A549 (cell line): ENCODE measurements at regions not wholly inside any gene's neighbourhood (a gene's known extent, or its start where the extent isn't known, plus 50 kb on each side); places are given as distances from the start of the nearest gene placed in this dataset.

ENCODE experiments used
- ATAC-seq, 2 experiments: fragments of 200-7000 bp in 1 of 2; fragments of >200 bp in 1 of 2; cut with Nextera tagmentation in 1 of 2; cut with Tn5 transposase in 1 of 2; 3 replicates each; pipeline versions ENCODE4 v1.8.0 to v1.9.1; 2018 to 2020; ENCODE audit warnings: mild to moderate bottlenecking in 1 of 2, moderate library complexity in 1 of 2
- CTCF ChIA-PET: fragments of 300-600 bp; sonication (Branson Sonifier 250); formaldehyde crosslinking; extraction: SDS; loops from one replicate; lab custom pipeline; 2021; ENCODE audit warnings: antibody characterized with exemption, inconsistent platforms; lab: Yijun Ruan, JAX
- POLR2A ChIA-PET: fragments of 350-600 bp; formaldehyde crosslinking; extraction: SDS; loops from one replicate; lab custom pipeline; 2021; ENCODE audit warnings: antibody characterized with exemption, inconsistent platforms; lab: Yijun Ruan, JAX
- DNase-seq, 2 experiments: peaks; one replicate each; pipeline versions ENCODE4 v3.0.0 to v3.0.0-alpha.2; 2011 to 2016; ENCODE audit warnings: low read depth in 1 of 2, low spot score in 1 of 2
- FAIRE-seq: peaks from 2 replicates; lab custom pipeline; 2011; peaks lifted over from hg19 to GRCh38; lab: Jason Lieb, UNC
- H3K27ac ChIP-seq, 2 experiments: fragments of >200 bp; sonication (Bioruptor Twin); formaldehyde crosslinking; 3 replicates each; pipeline ENCODE4 v1.5.1; 2016 to 2017
- H3K4me1 ChIP-seq: fragments of >200 bp; sonication (Bioruptor Twin); formaldehyde crosslinking; 3 replicates; pipeline ENCODE4 v1.6.1; 2016
- H3K4me2 ChIP-seq: fragments of >200 bp; sonication (Bioruptor Twin); formaldehyde crosslinking; 3 replicates; pipeline ENCODE4 v1.6.1; 2016
- H3K4me3 ChIP-seq: fragments of >200 bp; sonication (Bioruptor Twin); formaldehyde crosslinking; 3 replicates; pipeline ENCODE4 v1.5.1; 2016
- H3K9me3 ChIP-seq: fragments of >200 bp; sonication (Bioruptor Twin); formaldehyde crosslinking; 3 replicates; pipeline ENCODE4 v1.6.1; 2016
- BCL3 ChIP-seq: fragments of >200 bp; sonication (Bioruptor Twin); formaldehyde crosslinking; IDR thresholded peaks from 3 replicates; pipeline ENCODE4 v1.6.1; 2016
- BHLHE40 ChIP-seq: IDR thresholded peaks from 2 replicates; pipeline ENCODE4 v1.6.1; 2012; ENCODE audit warnings: low read depth, low read length, inconsistent platforms
- CBX2 ChIP-seq: fragments of 200-600 bp; sonication (generic); IDR thresholded peaks from 2 replicates; pipeline ENCODE4 v1.6.1; 2016; ENCODE audit warnings: low read depth, mild to moderate bottlenecking, borderline replicate concordance
- EHF ChIP-seq: fragments of 250-450 bp; sonication (Bioruptor Pico); IDR thresholded peaks from 2 replicates; pipeline ENCODE4 v1.5.0; 2020; ENCODE audit warnings: mild to moderate bottlenecking
- EHMT2 ChIP-seq: fragments of 200-600 bp; sonication (generic); IDR thresholded peaks from 2 replicates; pipeline ENCODE4 v1.6.1; 2016; ENCODE audit warnings: antibody characterized with exemption, low read depth, mild to moderate bottlenecking, moderate library complexity
- EP300 ChIP-seq, 2 experiments: fragments of >200 bp; sonication (Bioruptor Twin); formaldehyde crosslinking; IDR thresholded peaks; 2 replicates in 1 of 2; 3 replicates in 1 of 2; pipeline ENCODE4 v1.6.1; 2016 to 2017
- ESRRA ChIP-seq: fragments of 150-350 bp; IDR thresholded peaks from 2 replicates; pipeline ENCODE4 v1.6.1; 2014; ENCODE audit warnings: mild to moderate bottlenecking, low read length, borderline replicate concordance
- FOSB ChIP-seq: fragments of 250-450 bp; sonication (Bioruptor Pico); IDR thresholded peaks from 2 replicates; pipeline ENCODE4 v1.5.0; 2020; ENCODE audit warnings: mild to moderate bottlenecking, moderate library complexity
- GATA3 ChIP-seq: IDR thresholded peaks from 2 replicates; pipeline ENCODE4 v1.6.1; 2012; ENCODE audit warnings: borderline replicate concordance
- HDAC2 ChIP-seq: fragments of 200-600 bp; sonication (generic); IDR thresholded peaks from 2 replicates; pipeline ENCODE4 v1.6.1; 2016
- HMGXB4 ChIP-seq: fragments of 250-450 bp; sonication (Bioruptor Pico); IDR thresholded peaks from 2 replicates; pipeline ENCODE4 v1.5.0; 2021; ENCODE audit warnings: mild to moderate bottlenecking, moderate library complexity, borderline replicate concordance
- HOXB13 ChIP-seq: fragments of 250-450 bp; sonication (Bioruptor Pico); IDR thresholded peaks from 2 replicates; pipeline ENCODE4 v1.5.0; 2020; ENCODE audit warnings: low read depth, mild to moderate bottlenecking, moderate library complexity
- JUNB ChIP-seq: fragments of >200 bp; sonication (Bioruptor Twin); formaldehyde crosslinking; IDR thresholded peaks from 2 replicates; pipeline ENCODE4 v1.6.1; 2016
- KDM5A ChIP-seq: fragments of 200-600 bp; sonication (generic); IDR thresholded peaks from 2 replicates; pipeline ENCODE4 v1.6.1; 2016; ENCODE audit warnings: antibody characterized with exemption, mild to moderate bottlenecking
- MAFK ChIP-seq: fragments of 450-650 bp; IDR thresholded peaks from 2 replicates; pipeline ENCODE4 v1.6.1; 2014; ENCODE audit not compliant: partially characterized antibody
- MAZ ChIP-seq: fragments of 150-350 bp; IDR thresholded peaks from 2 replicates; pipeline ENCODE4 v1.6.1; 2014; ENCODE audit warnings: antibody characterized with exemption, low read depth, low read length, borderline replicate concordance
- NPAS2 ChIP-seq: fragments of 250-450 bp; sonication (Bioruptor Pico); IDR thresholded peaks from 2 replicates; pipeline ENCODE4 v1.8.0; 2022; ENCODE audit warnings: mild to moderate bottlenecking, moderate library complexity, borderline replicate concordance
- NR3C1 ChIP-seq: fragments of >200 bp; sonication (Bioruptor Twin); formaldehyde crosslinking; IDR thresholded peaks from 3 replicates; pipeline ENCODE4 v1.6.1; 2017
- POLR2A ChIP-seq: IDR thresholded peaks from 2 replicates; pipeline ENCODE4 v1.6.1; 2012; ENCODE audit warnings: mild to moderate bottlenecking, low read length
- POLR2AphosphoS2 ChIP-seq: conservative IDR thresholded peaks from 2 replicates; pipeline ENCODE4 v1.6.1; 2012; ENCODE audit warnings: low read length, improper control_type of control experiment, inconsistent platforms
- RAD21 ChIP-seq, 2 experiments: fragments of >200 bp in 1 of 2; sonication (Bioruptor Twin) in 1 of 2; formaldehyde crosslinking in 1 of 2; IDR thresholded peaks in 1 of 2; conservative IDR thresholded peaks in 1 of 2; 2 replicates in 1 of 2; 3 replicates in 1 of 2; pipeline ENCODE4 v1.6.1; 2012 to 2018; ENCODE audit warnings: inconsistent platforms in 1 of 2
- USF2 ChIP-seq: fragments of 450-650 bp; IDR thresholded peaks from 2 replicates; pipeline ENCODE4 v1.6.1; 2014; ENCODE audit warnings: antibody characterized with exemption
- ZC3H11A ChIP-seq: fragments of 450-650 bp; IDR thresholded peaks from 2 replicates; pipeline ENCODE4 v1.6.1; 2014; ENCODE audit warnings: antibody characterized with exemption, mild to moderate bottlenecking
- WGBS: methylation state at CpG from one replicate; pipeline ENCODE4 v1.1.6; 2017; ENCODE audit errors: missing lambda C conversion rate; 5-methylcytosine and 5-hydroxymethylcytosine counted together

GRCh38 chr5:166240705-166241104 is 2050.7 kb upstream of the WWC1 start:
- ATAC-seq = no peak
- CTCF ChIA-PET = no interaction called here

GRCh38 chr5:166245556-166245955 is 2045.9 kb upstream of the WWC1 start:
- Histone ChIP-seq H3K4me3 (no peak overlapping the region), H3K27ac (no peak overlapping the region), H3K4me1 (no peaks in the 10 kb centered on the region), H3K4me2 (no peak overlapping the region), H3K9me3 (no peaks in the 10 kb centered on the region)
- POLR2A ChIA-PET = no interaction called here
- CTCF ChIA-PET = interaction anchor here (1.3 kb wide), 1 partner anchor 18 kb away, joined by 3 read pairs; no protein-coding TSS in a partner anchor
- DNase-seq = no peak
- FAIRE-seq = no peak
- WGBS = 1% methylated on average over 2 of the region's 2 CpGs
- no peak for TF ChIP-seq MAZ
- no peak for TF ChIP-seq JUNB
- no peak for TF ChIP-seq ESRRA
- no peak for ATAC-seq

More at GRCh38 chr5:166240705-166241104, 2050.7 kb upstream of the WWC1 start:
- POLR2A ChIA-PET = no interaction called here
- H3K4me3 ChIP-seq = no peak overlapping the region
- DNase-seq = no peak
- H3K27ac ChIP-seq = no peak overlapping the region
- TF ChIP-seq RAD21 (conservative IDR thresholded peaks at IDR 0.05 in 1 of 2, IDR thresholded peaks at IDR 0.05 in 1 of 2) (no peak), ZC3H11A (no peak), NPAS2 (no peak), POLR2AphosphoS2 (no peak), HMGXB4 (CRISPR knock-in tag) (no peak), MAZ (no peak), GATA3 (no peak)
- TF ChIP-seq, all 56 proteins: peak for 0
- Histone ChIP-seq H3K4me2 (no peak overlapping the region), H3K4me1 (no peaks in the 10 kb centered on the region), H3K9me3 (no peaks in the 10 kb centered on the region)
- 15% methylated on average over 2 of the region's 2 CpGs for WGBS
- no peak for FAIRE-seq

GRCh38 chr5:166251786-166252185 is 2039.7 kb upstream of the WWC1 start:
- H3K27ac ChIP-seq = no peak overlapping the region
- no peaks in the 10 kb centered on the region for H3K4me1 ChIP-seq
- no peak for FAIRE-seq
- TF ChIP-seq USF2 (no peak), HDAC2 (no peak), HOXB13 (CRISPR knock-in tag) (no peak), MAFK (no peak), EHMT2 (no peak), BHLHE40 (no peak), EP300 (IDR thresholded peaks at IDR 0.05) (no peak), ZC3H11A (no peak), CBX2 (no peak), NR3C1 (no peak), FOSB (no peak), JUNB (no peak), BCL3 (no peak), KDM5A (no peak), POLR2A (no peak), EHF (CRISPR knock-in tag) (no peak)
- TF ChIP-seq, all 56 proteins: peak for 0
- ATAC-seq (no peak), DNase-seq (no peak)
- H3K4me2 ChIP-seq = no peak overlapping the region
- CTCF ChIA-PET = no interaction called here
- POLR2A ChIA-PET = no interaction called here
- H3K9me3 ChIP-seq = no peaks in the 10 kb centered on the region
- 4% methylated on average over 4 of the region's 4 CpGs for WGBS
- no peak overlapping the region for H3K4me3 ChIP-seq
